PC-9 (cell line): ENCODE measurements at regions not wholly inside any gene's neighbourhood (a gene's known extent, or its start where the extent isn't known, plus 50 kb on each side); places are given as distances from the start of the nearest gene placed in this dataset.

Experiments used
- BruUV-seq: library from RNA; stranded (reverse); fragments of 400-500 nt; replicated peaks from 2 replicates; lab custom pipeline; 2021; lab: Mats Ljungman, UMichigan
- CTCF ChIA-PET: fragments of 300-600 bp; sonication (Branson Sonifier 250); formaldehyde crosslinking; loops from one replicate; lab custom pipeline; 2022; ENCODE audit warnings: antibody characterized with exemption; lab: Charles Lee
- POLR2A ChIA-PET: fragments of 300-600 bp; sonication (Branson Sonifier 250); formaldehyde crosslinking; loops from one replicate; lab custom pipeline; 2022; ENCODE audit warnings: antibody characterized with exemption; ENCODE audit not compliant: unreplicated experiment; lab: Charles Lee
- DNase-seq, 2 experiments: peaks; one replicate each; pipeline versions ENCODE4 v3.0.0 to v3.0.0-alpha.2; 2015 to 2022; ENCODE audit warnings: mixed read lengths in 1 of 2
- H2AFZ ChIP-seq: fragments of 200-600 bp; sonication (generic); 2 replicates; pipeline ENCODE4 v1.8.1; 2017; ENCODE audit warnings: antibody characterized with exemption
- H3F3A ChIP-seq: fragments of 200-600 bp; sonication (generic); 2 replicates; pipeline ENCODE4 v1.8.1; 2017; ENCODE audit warnings: antibody characterized with exemption, mild to moderate bottlenecking, low read depth; ENCODE audit not compliant: insufficient read depth
- H3K27ac ChIP-seq: fragments of 200-600 bp; sonication (generic); 2 replicates; pipeline ENCODE4 v1.6.1; 2016; ENCODE audit warnings: mixed run types
- H3K27me3 ChIP-seq: fragments of 200-600 bp; sonication (generic); 2 replicates; pipeline ENCODE4 v1.6.1; 2016; ENCODE audit warnings: low read depth, mixed run types; ENCODE audit not compliant: insufficient read depth
- H3K36me3 ChIP-seq: fragments of 200-600 bp; sonication (generic); 2 replicates; pipeline ENCODE4 v1.6.1; 2016; ENCODE audit warnings: low read depth, mixed run types
- H3K4me1 ChIP-seq: fragments of 200-600 bp; sonication (generic); replicated peaks from 2 replicates; pipeline ENCODE4 v1.6.1; 2016; ENCODE audit warnings: mixed run types; ENCODE audit not compliant: insufficient read depth
- H3K4me2 ChIP-seq: fragments of 200-600 bp; sonication (generic); 2 replicates; pipeline ENCODE4 v1.6.1; 2017; ENCODE audit warnings: mixed run types
- H3K4me3 ChIP-seq: fragments of 200-600 bp; sonication (generic); 2 replicates; pipeline ENCODE4 v1.6.1; 2016; ENCODE audit warnings: mixed run types
- H3K79me2 ChIP-seq: fragments of 200-600 bp; sonication (generic); 2 replicates; pipeline ENCODE4 v1.6.1; 2017; ENCODE audit warnings: low read depth, mixed run types
- H3K9me2 ChIP-seq: fragments of 200-600 bp; sonication (generic); 2 replicates; pipeline ENCODE4 v1.8.1; 2017; ENCODE audit warnings: mild to moderate bottlenecking; ENCODE audit not compliant: insufficient read depth
- H3K9me3 ChIP-seq: fragments of 200-600 bp; sonication (generic); 2 replicates; pipeline ENCODE4 v1.8.1; 2016; ENCODE audit warnings: low read depth; ENCODE audit not compliant: insufficient read depth
- H4K20me1 ChIP-seq: fragments of 200-600 bp; sonication (generic); 2 replicates; pipeline ENCODE4 v1.8.1; 2017; ENCODE audit not compliant: insufficient read depth
- EZH2 ChIP-seq: fragments of 200-600 bp; sonication (generic); IDR thresholded peaks from 2 replicates; pipeline ENCODE4 v1.8.0; 2017; ENCODE audit warnings: antibody characterized with exemption, low read depth
- intact Hi-C: fragments of 100-400 bp; cut with micrococcal nuclease; formaldehyde crosslinking; loops from one replicate; pipeline ENCODE4 v1.10.0; 2022; ENCODE audit not compliant: unreplicated experiment
- TF ChIP-seq, protein P1 (sequence below): fragments of 200-600 bp; sonication (generic); conservative IDR thresholded peaks from 2 replicates; pipeline ENCODE4 v1.6.1; 2017; ENCODE audit warnings: mixed run types, antibody characterized with exemption, mild to moderate bottlenecking, moderate library complexity

DNA sequence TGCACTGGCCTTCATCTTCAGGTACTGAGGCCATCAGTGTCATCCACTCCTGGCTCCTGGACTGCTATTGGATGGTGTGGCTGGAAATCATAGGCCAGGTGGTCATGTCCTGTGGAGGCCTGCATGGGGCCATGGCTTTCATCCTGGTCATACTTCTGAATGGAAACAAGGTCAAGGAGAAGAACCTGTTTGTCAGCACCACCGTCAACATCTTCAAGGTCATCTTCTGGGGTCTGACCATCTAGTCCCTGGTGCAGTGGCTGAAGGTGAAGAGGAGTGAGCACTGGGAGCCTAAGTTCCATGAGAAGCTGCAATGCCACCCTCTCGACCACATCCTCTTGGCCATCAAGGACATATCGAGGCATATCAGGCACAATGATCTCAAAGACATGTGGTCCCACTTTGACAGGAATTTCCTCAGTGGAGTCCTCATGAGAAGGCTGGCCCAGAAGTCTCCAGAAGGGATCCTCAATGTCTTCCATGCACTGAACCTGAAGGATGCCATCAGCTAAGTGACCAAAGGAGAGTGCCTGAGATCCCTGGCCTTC is 120.0 kb upstream of the SERPIND1 start:
- CTCF ChIA-PET: no interaction called here
- H3K27ac ChIP-seq: no peak overlapping the region
- POLR2A ChIA-PET: no interaction called here
- TF ChIP-seq, protein P1, sequence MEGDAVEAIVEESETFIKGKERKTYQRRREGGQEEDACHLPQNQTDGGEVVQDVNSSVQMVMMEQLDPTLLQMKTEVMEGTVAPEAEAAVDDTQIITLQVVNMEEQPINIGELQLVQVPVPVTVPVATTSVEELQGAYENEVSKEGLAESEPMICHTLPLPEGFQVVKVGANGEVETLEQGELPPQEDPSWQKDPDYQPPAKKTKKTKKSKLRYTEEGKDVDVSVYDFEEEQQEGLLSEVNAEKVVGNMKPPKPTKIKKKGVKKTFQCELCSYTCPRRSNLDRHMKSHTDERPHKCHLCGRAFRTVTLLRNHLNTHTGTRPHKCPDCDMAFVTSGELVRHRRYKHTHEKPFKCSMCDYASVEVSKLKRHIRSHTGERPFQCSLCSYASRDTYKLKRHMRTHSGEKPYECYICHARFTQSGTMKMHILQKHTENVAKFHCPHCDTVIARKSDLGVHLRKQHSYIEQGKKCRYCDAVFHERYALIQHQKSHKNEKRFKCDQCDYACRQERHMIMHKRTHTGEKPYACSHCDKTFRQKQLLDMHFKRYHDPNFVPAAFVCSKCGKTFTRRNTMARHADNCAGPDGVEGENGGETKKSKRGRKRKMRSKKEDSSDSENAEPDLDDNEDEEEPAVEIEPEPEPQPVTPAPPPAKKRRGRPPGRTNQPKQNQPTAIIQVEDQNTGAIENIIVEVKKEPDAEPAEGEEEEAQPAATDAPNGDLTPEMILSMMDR: no peak
- no peak for TF ChIP-seq EZH2
- intact Hi-C loops: no loop called here
- DNase-seq: no peak
- H3K27me3 ChIP-seq: peaks cover 9% of the 10 kb centered on the region; the same call in 1 of the 2 replicates
- H3K79me2 ChIP-seq: no peaks in the 10 kb centered on the region
- no TSS peak for BruUV-seq
- no peaks in the 10 kb centered on the region for H3K4me1 ChIP-seq
- no peaks in the 10 kb centered on the region for H3K9me2 ChIP-seq
- H3K36me3 ChIP-seq: no peaks in the 10 kb centered on the region
- no peak overlapping the region for H3K4me2 ChIP-seq
- no peaks in the 10 kb centered on the region for H3F3A ChIP-seq
- no peak overlapping the region for H2AFZ ChIP-seq
- H4K20me1 ChIP-seq: no peaks in the 10 kb centered on the region
- no peaks in the 10 kb centered on the region for H3K9me3 ChIP-seq
- no peak overlapping the region for H3K4me3 ChIP-seq

DNA sequence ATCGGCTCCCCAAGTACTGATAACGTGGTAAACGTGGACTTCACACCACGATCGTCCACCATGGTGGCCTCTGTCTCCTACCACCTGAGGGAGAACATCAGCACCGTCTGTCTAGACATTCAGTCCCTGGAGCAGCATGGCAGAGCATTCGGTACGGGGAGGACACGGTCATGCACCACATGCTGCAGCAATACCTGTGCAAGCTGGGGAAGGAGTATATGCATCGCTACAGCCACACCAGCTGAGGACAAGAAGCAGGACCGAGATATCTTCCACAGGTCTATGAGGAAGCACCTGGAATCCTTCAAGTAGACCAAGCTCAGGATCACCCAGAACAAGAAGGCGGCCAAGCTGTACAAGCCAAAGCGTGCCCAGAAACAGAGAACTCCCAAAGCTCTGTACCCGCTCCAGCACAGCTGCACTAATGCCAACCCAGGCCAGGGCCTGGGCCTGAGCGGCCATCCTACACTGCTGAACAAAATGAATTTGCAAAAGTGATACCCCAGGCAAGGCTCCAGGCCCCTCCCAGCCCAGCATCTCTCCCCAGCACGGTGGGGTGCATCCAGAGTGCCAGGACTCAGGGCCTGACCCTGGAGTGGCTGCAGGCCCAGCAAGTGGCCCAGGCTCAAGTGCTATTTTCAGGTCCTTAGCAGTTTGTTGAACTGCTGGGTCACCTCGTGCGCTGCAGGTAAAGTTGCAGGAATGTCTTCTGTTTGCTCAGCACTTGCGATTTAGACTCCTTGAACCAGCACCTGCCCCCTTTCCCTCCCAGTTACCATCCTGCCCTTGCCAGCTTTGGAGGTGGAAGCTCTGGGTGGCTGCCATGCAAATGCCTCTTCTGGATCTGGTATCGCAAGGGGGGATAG is 119.3 kb upstream of the SERPIND1 start:
- intact Hi-C loops: no loop called here
- Histone ChIP-seq H3K4me3 (no peak overlapping the region), H3K36me3 (no peaks in the 10 kb centered on the region), H4K20me1 (no peaks in the 10 kb centered on the region), H3K9me2 (no peaks in the 10 kb centered on the region), H2AFZ (no peak overlapping the region), H3K27ac (no peak overlapping the region), H3K4me2 (no peak overlapping the region), H3K79me2 (no peaks in the 10 kb centered on the region), H3K27me3 (peaks cover 14% of the 10 kb centered on the region; the same call in 1 of the 2 replicates), H3K4me1 (no peaks in the 10 kb centered on the region), H3K9me3 (no peaks in the 10 kb centered on the region), H3F3A (no peaks in the 10 kb centered on the region)
- no peak for DNase-seq
- POLR2A ChIA-PET: no interaction called here
- CTCF ChIA-PET: no interaction called here
- BruUV-seq: no TSS peak
- no peak for TF ChIP-seq EZH2
- TF ChIP-seq, protein P1: no peak

DNA sequence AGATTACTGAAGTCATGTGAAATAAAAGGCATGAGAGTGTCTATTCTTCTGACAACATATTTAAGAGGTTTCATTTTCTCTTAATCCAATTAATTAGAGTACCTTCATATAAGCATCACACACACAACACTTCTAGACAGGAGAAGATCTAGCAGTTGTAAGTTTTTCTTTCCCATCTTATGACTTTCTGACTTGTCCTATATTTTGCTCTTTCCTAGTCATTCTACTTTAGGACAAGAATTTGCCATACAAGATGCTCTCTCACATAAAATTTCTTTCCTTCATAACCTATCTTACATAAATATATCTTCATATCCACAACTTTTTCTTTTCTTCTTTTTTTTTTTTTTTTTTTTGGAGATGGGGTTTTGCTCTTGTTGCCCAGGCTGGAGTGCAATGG is 118.3 kb upstream of the SERPIND1 start:
- no peak overlapping the region for H3K4me3 ChIP-seq
- no peak for DNase-seq
- no peak overlapping the region for H3K27ac ChIP-seq
- BruUV-seq: no TSS peak
- no peaks in the 10 kb centered on the region for H3K4me1 ChIP-seq
- no peaks in the 10 kb centered on the region for H4K20me1 ChIP-seq
- no peak overlapping the region for H3K4me2 ChIP-seq
- H2AFZ ChIP-seq: no peak overlapping the region
- intact Hi-C loops: no loop called here
- no peaks in the 10 kb centered on the region for H3K79me2 ChIP-seq
- H3K9me3 ChIP-seq: no peaks in the 10 kb centered on the region
- no peaks in the 10 kb centered on the region for H3K9me2 ChIP-seq
- ChIA-PET POLR2A (no interaction called here), CTCF (no interaction called here)
- no peaks in the 10 kb centered on the region for H3K36me3 ChIP-seq
- TF ChIP-seq, protein P1: no peak
- TF ChIP-seq EZH2: no peak
- no peaks in the 10 kb centered on the region for H3F3A ChIP-seq
- H3K27me3 ChIP-seq: peaks cover 20% of the 10 kb centered on the region
